ENCODE measurements at regions not wholly inside any gene's neighbourhood (a gene's known extent, or its start where the extent isn't known, plus 50 kb on each side); places are given as distances from the start of the nearest gene placed in this dataset.

GRCh38 chr3:95049841-95050240 is 987.0 kb downstream of the NSUN3 start:
- H3K27ac ChIP-seq: no peak overlapping the region
- TF ChIP-seq ZFX (IDR thresholded peaks at IDR 0.05): no peak
- TF ChIP-seq, protein P1, sequence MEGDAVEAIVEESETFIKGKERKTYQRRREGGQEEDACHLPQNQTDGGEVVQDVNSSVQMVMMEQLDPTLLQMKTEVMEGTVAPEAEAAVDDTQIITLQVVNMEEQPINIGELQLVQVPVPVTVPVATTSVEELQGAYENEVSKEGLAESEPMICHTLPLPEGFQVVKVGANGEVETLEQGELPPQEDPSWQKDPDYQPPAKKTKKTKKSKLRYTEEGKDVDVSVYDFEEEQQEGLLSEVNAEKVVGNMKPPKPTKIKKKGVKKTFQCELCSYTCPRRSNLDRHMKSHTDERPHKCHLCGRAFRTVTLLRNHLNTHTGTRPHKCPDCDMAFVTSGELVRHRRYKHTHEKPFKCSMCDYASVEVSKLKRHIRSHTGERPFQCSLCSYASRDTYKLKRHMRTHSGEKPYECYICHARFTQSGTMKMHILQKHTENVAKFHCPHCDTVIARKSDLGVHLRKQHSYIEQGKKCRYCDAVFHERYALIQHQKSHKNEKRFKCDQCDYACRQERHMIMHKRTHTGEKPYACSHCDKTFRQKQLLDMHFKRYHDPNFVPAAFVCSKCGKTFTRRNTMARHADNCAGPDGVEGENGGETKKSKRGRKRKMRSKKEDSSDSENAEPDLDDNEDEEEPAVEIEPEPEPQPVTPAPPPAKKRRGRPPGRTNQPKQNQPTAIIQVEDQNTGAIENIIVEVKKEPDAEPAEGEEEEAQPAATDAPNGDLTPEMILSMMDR (conservative IDR thresholded peaks at IDR 0.05): no peak

GRCh38 chr3:95055288-95055687 is 992.4 kb downstream of the NSUN3 start:
- H3K27ac ChIP-seq: no peak overlapping the region
- no peak for TF ChIP-seq ZFX (IDR thresholded peaks at IDR 0.05)

DNA sequence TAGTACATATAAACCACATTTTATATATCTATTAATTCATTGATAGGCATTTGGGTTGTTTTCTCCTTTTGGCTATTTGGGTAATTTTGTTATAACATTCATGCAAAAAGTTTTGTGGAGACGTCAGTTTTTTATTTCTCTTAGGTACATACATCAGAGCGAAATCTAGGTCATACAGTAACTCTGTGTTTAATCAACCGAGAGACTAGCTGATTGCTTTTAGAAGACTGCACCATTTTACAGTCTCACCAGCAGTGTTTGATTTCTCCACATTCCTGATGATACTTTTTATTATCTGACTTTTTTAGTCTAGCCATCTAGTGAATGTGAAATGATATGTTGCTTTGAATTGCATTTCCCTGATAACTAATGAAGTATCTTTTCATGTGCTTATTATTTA is 1019.3 kb downstream of the NSUN3 start:
- no peak for TF ChIP-seq ZFX (IDR thresholded peaks at IDR 0.05)
- TF ChIP-seq, protein P1 (conservative IDR thresholded peaks at IDR 0.05): no peak
- no peak overlapping the region for H3K27ac ChIP-seq

- H3K27ac ChIP-seq: no peak overlapping the region
- TF ChIP-seq, protein P1 (conservative IDR thresholded peaks at IDR 0.05): no peak
- TF ChIP-seq ZFX (IDR thresholded peaks at IDR 0.05): no peak
These were observed 1021.9 kb downstream of the NSUN3 start for GRCh38 chr3:95084738-95085137.

- TF ChIP-seq, protein P1 (conservative IDR thresholded peaks at IDR 0.05): no peak
- no peak for TF ChIP-seq ZFX (IDR thresholded peaks at IDR 0.05)
These were observed 1025.6 kb downstream of the NSUN3 start for GRCh38 chr3:95088464-95088863.

DNA sequence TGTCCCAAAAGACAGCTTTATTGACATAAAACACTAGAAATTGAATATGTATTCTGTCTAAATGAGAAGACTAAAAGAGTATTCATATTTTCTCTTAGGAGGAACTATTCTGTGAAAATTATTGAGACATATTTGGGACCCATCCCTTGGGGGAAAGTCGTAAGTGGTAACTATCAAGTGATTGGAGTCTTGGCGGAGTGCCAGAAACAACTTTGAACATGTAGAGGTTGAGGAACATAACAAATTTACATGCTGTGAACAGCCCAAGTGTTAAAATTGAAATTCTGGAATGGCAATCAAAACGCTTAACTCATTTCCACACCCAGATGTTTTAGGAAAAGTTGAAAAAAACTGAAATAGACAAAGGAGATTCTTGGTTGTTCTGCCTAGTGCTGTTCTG is 1034.6 kb downstream of the NSUN3 start:
- TF ChIP-seq ZFX (IDR thresholded peaks at IDR 0.05): no peak
- TF ChIP-seq, protein P1 (conservative IDR thresholded peaks at IDR 0.05): no peak
- no peak overlapping the region for H3K27ac ChIP-seq

More at GRCh38 chr3:95088464-95088863, 1025.6 kb downstream of the NSUN3 start:
- no peak overlapping the region for H3K27ac ChIP-seq

- TF ChIP-seq, protein P1 (conservative IDR thresholded peaks at IDR 0.05): no peak
- no peak for TF ChIP-seq ZFX (IDR thresholded peaks at IDR 0.05)
- H3K27ac ChIP-seq: no peak overlapping the region
These were observed 1058.1 kb downstream of the NSUN3 start for GRCh38 chr3:95120921-95121320.

DNA sequence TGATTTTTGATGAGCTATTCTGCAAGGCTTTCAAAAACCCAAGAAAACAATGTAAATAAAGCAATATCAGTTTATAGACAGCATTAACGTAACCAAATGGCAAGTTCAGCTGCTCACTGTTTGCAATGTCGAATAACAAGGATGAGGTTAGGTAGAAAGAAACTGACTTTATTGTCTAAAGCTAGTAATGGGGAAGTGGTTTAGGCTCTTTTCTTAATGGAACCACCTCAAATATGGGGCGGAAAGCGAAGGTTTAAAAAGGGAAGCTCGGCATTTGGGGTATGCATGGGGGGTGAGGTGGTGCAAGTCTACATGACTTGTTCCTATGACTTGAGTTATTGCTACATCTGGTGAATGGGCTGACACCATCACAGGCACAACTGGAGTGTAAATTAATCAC is 1060.2 kb downstream of the NSUN3 start:
- no peak overlapping the region for H3K27ac ChIP-seq
- TF ChIP-seq, protein P1 (conservative IDR thresholded peaks at IDR 0.05): no peak
- TF ChIP-seq ZFX (IDR thresholded peaks at IDR 0.05): no peak

Measured in C4-2B (cell line).